ENCODE measurements at regions not wholly inside any gene's neighbourhood (a gene's known extent, or its start where the extent isn't known, plus 50 kb on each side); places are given as distances from the start of the nearest gene placed in this dataset.
"Not testable (repeated sequence)": the region's sequence is repeated elsewhere in the genome, so short reads cannot be mapped to it uniquely, and the experiment has no call there.

GRCh38 chr4:25981749-25982148 is 67.7 kb downstream of the SMIM20 start:
- DNase-seq, result no peak
- in situ Hi-C loops (cut with MboI; ENCODE audit: low pct_unique_long_range_greater_than_20kb, low sequenced_read_pairs), result no loop called here

- in situ Hi-C loops (cut with MboI; ENCODE audit: low pct_unique_long_range_greater_than_20kb, low sequenced_read_pairs), result no loop called here
- no peak for DNase-seq
Observed at GRCh38 chr4:25982962-25983361, 68.9 kb downstream of the SMIM20 start.

GRCh38 chr4:25984266-25984665 is 70.2 kb downstream of the SMIM20 start:
- no peak for DNase-seq
- in situ Hi-C loops (cut with MboI; ENCODE audit: low pct_unique_long_range_greater_than_20kb, low sequenced_read_pairs), result no loop called here

DNA sequence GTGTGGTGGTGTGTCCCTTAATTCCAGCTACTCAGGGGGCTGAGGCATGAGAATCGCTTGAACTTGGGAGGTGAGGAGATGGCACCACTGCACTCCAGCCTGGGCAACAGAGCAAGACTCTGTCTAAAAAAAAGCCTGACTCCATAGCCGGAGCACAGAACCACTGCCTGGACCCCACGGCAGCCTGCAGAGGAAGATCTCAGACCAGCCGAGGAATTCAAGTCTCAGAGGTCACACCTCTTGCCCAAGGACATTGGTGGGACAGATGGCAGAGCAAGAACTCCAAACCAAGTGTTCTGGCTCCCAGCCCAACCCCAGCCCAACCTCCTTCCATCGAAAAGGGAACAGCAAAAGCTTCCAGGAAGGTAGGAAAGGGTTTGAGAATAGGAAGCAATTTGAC is 70.8 kb downstream of the SMIM20 start:
- DNase-seq, result no peak
- in situ Hi-C loops (cut with MboI; ENCODE audit: low pct_unique_long_range_greater_than_20kb, low sequenced_read_pairs), result no loop called here

- in situ Hi-C loops (cut with MboI; ENCODE audit: low pct_unique_long_range_greater_than_20kb, low sequenced_read_pairs), result no loop called here
Observed at GRCh38 chr4:25986807-25987206, 72.8 kb downstream of the SMIM20 start.

GRCh38 chr4:25991340-25991739 is 77.3 kb downstream of the SMIM20 start:
- in situ Hi-C loops (cut with MboI; ENCODE audit: low pct_unique_long_range_greater_than_20kb, low sequenced_read_pairs), result no loop called here
- no peak for DNase-seq

More at GRCh38 chr4:25986807-25987206, 72.8 kb downstream of the SMIM20 start:
- no peak for DNase-seq

DNA sequence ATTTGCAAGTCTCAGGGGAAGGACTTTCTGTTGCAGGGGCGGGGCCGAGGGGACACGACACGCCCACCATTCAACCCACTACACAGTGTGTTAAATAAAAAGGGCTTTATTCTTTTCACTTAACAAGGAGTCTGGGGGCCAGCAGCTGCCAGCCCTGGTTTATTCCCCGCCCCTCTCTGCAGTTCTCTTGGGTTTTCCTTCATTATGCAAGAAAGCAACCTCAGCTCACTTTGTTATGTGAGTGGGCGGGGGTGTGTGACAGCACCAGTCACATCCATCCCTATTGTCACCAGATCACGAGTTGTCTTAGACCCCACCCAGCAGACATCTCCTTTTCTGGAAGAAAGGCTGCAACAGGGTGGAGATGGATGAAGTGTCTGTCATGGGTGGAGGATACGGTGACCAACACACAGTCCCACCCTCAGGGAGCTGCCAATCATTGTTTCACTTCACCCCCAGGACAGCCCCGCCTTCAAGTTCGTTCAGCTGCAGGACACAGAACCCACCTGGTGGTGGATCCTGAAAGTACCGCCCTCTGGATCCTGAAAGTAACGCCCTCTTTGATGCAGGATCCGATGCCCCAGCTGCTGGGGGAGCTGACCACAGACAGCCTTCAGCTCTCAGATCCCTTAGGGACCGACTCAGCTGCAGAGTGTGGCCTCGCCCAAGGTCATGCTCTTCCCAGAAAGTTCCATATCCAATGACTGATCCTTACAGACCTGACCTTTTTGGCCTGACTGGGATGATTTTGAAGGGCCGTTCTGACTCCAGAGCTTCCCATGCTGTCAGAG is 79.6 kb downstream of the SMIM20 start:
- peak; percentile 19 for DNase-seq
- in situ Hi-C loops (cut with MboI; ENCODE audit: low pct_unique_long_range_greater_than_20kb, low sequenced_read_pairs), result no loop called here

DNA sequence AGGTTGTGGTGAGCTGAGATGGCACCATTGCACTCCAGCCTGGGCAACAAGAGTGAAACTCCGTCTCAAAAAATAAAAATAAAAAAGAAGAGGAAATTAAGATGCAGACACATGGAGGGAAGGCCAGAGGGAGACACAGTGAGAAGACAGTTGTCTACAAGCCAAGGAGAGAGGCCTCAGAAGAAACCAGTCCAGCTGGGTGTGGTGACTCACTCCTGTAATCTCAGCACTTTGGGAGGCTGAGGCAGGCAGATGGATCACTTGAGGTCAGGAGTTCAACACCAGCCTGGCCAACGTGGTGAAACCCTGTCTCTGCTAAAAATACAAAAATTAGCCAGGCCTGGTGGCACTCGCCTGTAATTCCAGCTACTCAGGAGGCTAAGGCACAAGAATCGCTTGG is 80.6 kb downstream of the SMIM20 start:
- in situ Hi-C loops (cut with MboI; ENCODE audit: low pct_unique_long_range_greater_than_20kb, low sequenced_read_pairs); DNase-seq: not testable (repeated sequence)

DNA sequence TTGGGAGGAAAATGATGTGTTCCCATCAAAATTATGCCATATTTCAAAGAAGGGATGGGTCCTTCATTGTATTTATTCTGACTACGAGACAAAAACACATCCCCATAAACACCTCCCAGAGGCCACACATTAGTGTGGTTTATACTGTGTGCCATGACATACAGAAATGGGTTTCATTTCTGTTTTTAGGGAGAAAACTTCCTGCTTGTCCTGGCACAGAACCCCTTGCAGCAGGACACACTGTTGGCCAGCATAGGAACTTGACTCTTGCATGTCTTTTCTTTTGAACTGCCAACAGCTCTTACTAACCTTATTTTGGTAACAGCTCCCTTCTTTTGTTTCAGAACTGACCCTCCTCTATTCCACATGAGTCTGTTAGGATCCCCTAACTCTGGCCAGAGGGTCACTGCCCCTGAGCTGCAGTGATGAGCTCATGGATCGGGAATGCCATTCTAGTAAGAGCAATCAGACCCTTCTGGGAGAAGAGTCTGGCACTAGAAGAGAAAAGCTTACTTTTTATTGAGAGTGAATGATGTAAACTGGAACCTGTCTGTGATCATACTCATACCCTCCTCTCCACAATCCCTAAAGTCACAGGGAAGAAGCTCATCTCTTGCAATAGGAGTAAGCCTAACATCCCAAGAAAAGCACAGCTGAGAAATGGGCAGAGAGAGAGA is 86.4 kb downstream of the SMIM20 start:
- in situ Hi-C loops (cut with MboI; ENCODE audit: low pct_unique_long_range_greater_than_20kb, low sequenced_read_pairs), result no loop called here
- no peak for DNase-seq

DNA sequence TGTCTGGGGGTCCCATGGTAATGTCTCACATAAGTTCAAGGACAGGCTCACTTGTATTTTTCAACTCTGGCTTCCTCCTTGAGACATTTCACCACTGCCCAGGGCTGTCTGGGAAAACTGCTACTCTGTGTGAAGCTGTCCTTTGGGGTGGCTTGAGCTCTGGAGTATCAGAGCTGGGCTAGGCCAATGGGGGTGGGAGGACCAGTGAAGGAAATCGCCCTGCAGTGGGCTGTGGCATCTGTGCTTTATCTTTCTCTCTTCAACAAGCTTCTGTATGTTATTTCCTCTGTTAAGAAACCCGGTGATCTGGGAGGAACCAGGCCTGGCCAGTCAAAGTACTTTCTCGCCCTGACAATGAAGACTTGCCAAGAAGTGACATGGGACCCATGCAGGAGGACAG is 87.4 kb downstream of the SMIM20 start:
- in situ Hi-C loops (cut with MboI; ENCODE audit: low pct_unique_long_range_greater_than_20kb, low sequenced_read_pairs), result no loop called here
- DNase-seq, result no peak

DNA sequence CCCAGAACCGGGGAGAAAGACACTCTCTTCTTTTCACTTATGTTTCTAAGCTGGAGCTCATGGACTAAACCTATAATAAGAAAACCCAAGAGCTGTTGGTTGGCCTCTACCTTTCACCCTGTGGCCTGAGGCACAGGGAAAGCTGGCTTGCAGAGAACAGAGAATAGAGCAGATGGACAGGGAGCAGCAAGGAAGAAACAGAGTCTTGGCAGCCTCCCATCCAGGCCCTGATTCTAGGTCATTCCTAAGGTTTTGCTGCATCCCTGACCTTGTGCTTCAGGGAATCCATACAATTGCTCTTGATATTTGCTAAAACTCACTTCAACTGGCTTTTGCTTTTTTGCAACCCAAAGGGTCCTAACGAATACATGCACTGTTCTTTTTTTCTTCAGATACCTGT is 87.8 kb downstream of the SMIM20 start:
- in situ Hi-C loops (cut with MboI; ENCODE audit: low pct_unique_long_range_greater_than_20kb, low sequenced_read_pairs), result no loop called here
- DNase-seq, result no peak

GRCh38 chr4:26003056-26003455 is 89.0 kb downstream of the SMIM20 start:
- DNase-seq, result no peak
- in situ Hi-C loops (cut with MboI; ENCODE audit: low pct_unique_long_range_greater_than_20kb, low sequenced_read_pairs), result no loop called here

DNA sequence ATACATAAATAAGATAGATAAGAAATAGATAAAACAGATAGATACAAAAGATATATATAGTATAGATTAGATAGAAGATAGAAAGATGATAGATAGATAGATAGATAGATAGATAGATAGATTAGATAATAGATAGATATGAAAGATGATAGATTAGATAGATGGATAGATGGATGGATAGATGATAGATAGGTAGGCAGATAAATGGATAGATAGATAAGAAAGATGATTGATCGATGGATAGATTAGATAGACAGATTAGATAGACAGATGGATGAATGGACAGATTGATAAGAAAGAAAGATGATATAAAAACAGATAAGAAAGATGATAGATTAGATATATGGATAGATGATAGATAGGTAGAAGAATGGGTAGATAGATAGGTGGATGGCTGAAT is 90.3 kb downstream of the SMIM20 start:
- DNase-seq, result no peak
- in situ Hi-C loops (cut with MboI; ENCODE audit: low pct_unique_long_range_greater_than_20kb, low sequenced_read_pairs), result no loop called here

- in situ Hi-C loops (cut with MboI; ENCODE audit: low pct_unique_long_range_greater_than_20kb, low sequenced_read_pairs), result no loop called here
Observed at GRCh38 chr4:26005764-26006163, 91.7 kb downstream of the SMIM20 start.

DNA sequence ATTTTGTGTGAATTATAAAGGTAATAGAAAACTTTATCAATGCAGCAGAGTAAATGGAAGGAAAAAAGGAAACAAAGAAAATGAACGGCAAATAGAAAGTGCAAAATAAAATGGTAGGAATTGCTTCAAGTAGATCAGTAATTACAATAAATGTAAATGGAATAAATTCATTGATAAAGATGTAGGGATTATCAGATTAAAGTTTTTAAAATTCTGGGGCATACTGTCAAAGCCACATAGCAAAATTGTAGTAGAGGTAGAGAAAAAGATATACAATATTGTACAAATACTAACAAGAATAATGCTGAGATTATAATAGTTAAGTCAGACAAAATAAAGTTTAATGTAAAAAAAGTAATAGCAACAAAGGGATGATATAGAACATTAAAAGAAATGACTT is 94.7 kb downstream of the SMIM20 start:
- in situ Hi-C loops (cut with MboI; ENCODE audit: low pct_unique_long_range_greater_than_20kb, low sequenced_read_pairs), result no loop called here
- no peak for DNase-seq

More at GRCh38 chr4:26005764-26006163, 91.7 kb downstream of the SMIM20 start:
- DNase-seq, result no peak

DNA sequence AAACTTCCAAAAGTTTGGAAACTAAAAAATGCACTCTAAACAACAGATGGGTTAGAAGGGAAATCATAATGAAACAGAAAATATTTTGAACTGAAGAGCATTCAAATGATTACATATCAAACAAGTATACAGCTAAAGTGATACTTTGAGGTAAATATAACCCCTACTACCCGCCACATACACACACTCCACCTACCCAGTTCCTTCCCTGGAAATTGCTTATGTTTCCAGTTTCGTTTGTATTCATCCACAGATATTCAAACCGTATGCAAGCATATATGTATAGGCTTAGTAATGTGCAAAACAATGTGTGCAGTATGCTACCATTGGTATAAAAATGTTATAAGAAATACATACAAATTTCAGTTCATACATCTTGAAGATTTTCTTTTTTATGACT is 95.5 kb downstream of the SMIM20 start:
- DNase-seq, result no peak
- in situ Hi-C loops (cut with MboI; ENCODE audit: low pct_unique_long_range_greater_than_20kb, low sequenced_read_pairs), result no loop called here

- in situ Hi-C loops (cut with MboI; ENCODE audit: low pct_unique_long_range_greater_than_20kb, low sequenced_read_pairs), result no loop called here
- no peak for DNase-seq
Observed at GRCh38 chr4:26010304-26010703, 96.3 kb downstream of the SMIM20 start.

DNA sequence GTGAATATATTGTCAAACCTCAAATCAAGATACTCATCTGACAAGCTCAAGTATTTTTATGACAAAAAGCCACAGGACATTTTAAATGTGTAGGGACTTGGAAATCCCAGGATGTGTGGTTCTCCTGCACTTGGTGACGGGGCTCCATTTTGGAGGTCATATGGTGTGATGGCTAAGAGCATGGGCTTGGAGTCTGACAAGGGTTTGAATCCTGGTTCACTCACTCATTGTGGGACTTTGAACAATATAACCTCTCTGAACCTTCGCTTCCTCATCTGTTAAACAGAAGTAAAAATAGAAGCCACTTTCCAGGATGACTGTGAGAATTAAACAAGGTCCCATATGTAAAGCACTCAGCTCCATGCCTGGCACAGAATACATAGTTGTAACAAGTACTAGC is 99.6 kb downstream of the SMIM20 start:
- in situ Hi-C loops (cut with MboI; ENCODE audit: low pct_unique_long_range_greater_than_20kb, low sequenced_read_pairs), result no loop called here
- no peak for DNase-seq

- no peak for DNase-seq
- in situ Hi-C loops (cut with MboI; ENCODE audit: low pct_unique_long_range_greater_than_20kb, low sequenced_read_pairs), result no loop called here
Observed at GRCh38 chr4:26015133-26015651, 101.2 kb downstream of the SMIM20 start.

DNA sequence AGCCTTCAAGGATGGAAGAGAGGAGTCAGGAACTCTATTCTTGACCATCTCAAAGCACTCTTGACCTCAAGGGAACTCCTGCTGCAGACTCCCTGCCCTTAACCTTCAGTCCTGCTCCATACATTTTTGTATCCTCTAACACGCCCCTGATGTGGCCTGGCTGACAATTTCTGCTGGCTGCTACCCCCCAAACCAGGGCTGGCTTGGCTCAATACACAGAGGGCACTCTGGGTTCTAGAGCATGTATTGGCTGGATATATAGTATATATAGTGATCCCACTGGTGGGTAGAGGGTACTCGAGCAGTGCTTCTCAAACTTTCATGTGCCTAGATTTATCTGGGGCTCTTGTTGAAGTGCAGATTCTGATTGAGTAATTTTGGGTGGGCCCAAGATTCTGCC is 101.9 kb downstream of the SMIM20 start:
- DNase-seq, result no peak
- in situ Hi-C loops (cut with MboI; ENCODE audit: low pct_unique_long_range_greater_than_20kb, low sequenced_read_pairs), result no loop called here

DNA sequence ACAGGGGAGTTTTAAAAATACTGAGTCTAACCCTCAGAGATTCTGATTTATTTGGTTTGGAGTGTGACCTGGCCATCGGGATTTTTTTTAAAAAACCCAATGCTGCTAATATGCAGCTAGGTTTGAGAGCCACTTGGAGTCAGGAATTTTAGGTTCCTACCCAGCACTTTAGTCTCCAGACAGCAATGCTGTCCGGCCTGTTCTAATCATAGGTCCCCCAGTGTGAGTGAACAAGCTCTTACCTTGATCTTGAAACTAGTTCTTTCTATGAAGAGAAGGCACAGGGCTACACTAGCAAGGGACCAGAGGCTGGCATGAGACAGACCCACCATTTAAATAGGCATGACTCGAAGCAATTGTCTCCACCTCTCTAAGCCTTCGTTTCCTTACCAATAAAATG is 103.5 kb downstream of the SMIM20 start:
- no peak for DNase-seq
- in situ Hi-C loops (cut with MboI; ENCODE audit: low pct_unique_long_range_greater_than_20kb, low sequenced_read_pairs), result no loop called here
